Islet precursor cell (in vitro differentiated cells): ENCODE measurements at regions not wholly inside any gene's neighbourhood (a gene's known extent, or its start where the extent isn't known, plus 50 kb on each side); places are given as distances from the start of the nearest gene placed in this dataset.

ENCODE experiments used
- DNase-seq: peaks from one replicate; pipeline ENCODE4 v3.0.0-alpha.2; 2018

DNA sequence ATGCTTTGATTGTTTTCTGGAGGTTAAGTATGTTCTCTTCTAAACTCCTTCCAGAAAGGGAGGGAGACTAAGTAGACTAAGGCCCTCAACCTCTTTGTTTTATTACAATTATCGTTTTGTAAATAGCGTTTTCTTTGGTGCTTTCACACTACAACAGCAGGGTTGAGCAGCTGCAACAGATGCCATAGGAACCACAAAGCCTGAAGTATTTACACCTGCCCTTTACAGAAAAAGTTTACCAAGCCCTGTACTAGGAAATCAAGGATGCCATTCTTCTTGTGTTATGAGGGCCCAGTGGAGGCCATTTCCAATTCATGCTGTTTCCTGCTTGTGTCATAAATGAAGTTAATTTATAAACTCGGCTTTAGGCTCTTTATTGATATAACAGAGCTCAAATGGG, 914.8 kb downstream of the DCDC2C start:
- no peak for DNase-seq

DNA sequence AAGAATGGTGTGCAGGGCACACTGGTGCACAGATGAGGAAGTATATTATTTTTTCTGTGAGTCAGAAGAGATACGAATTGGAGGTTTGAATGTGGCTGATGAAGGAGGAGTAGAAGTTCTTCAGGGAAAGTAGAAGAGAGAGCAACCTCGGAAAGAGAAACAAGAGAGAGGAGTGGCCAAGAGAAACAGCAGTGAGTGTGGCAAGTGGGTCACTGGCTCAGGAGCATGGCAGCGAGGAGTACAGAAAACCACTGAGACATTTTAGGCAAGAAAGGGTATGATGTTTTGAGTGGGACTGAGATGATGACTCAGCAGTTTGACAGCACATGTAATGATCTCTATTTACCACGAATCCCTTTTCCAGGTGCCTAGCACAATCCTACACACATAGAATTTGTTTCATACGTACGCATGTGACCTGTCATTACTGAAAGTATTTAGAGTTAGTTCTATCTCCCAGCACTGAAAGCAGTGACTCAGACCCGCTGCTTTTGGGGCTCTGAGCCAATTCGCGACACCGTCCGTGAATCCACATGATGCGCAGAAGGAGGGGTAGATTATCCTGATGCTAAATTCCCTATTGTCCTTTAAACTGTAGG, 915.4 kb downstream of the DCDC2C start:
- no peak for DNase-seq

DNA sequence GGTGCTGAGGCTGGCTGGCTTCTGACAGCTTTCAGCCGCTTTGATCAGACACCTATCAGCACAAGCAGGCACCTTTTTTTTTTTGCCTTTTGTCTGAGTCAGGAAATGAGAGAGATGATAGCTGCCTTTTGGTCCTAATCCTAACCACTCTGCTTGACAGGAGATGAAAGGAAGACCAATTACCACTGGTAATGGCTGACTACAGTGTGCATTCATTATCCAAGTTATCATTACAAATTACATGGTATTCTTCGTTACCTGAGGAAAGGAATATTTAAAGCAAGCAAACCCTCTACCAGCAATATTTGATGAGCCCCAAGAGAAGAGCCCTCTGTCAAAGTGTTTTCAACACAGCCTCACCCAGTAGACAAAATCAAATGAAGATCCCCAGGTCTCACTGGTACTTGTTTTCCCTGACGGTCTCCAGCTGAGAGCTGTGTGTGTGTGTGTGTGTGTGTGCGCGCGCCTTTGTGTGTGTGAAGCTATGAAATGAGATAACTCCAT, 925.7 kb downstream of the DCDC2C start:
- no peak for DNase-seq

DNA sequence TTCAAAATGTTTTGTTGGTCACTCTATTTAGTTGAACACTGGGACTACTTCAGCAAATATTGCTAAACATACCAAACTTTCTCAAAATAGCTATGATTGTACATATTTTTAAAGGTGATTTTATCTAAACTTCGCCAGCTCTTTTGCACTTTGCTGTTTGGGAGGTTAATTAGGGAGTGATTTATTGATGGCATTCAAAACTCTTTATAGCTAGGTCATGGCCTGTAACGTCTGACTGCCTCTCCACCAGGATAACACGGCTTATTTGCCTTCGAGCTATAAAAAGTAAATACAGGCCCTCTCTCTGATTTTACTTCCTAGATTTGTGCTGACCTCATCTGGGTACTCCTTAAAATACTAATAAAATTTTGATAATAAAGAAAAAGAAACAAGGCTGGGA, 931.9 kb downstream of the DCDC2C start:
- no peak for DNase-seq

DNA sequence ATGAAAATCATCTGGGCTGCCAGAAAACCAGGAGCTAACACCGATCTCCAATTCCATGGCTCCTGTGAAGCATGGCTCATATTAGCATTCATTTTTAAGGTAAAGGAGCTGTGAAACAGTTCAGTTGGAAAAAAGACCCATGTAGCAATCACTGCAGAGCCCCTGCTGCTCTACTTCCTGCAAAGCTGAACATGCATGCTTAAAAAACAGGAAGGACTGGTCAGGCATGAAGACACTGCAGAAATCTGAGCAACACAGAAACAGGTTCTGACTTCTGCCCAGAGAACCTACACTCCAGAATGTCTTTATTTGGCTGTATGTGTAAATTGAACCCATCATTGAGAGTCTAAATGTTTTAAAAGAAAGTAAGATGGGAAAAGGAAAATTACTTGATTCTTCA, 950.6 kb downstream of the DCDC2C start:
- no peak for DNase-seq

DNA sequence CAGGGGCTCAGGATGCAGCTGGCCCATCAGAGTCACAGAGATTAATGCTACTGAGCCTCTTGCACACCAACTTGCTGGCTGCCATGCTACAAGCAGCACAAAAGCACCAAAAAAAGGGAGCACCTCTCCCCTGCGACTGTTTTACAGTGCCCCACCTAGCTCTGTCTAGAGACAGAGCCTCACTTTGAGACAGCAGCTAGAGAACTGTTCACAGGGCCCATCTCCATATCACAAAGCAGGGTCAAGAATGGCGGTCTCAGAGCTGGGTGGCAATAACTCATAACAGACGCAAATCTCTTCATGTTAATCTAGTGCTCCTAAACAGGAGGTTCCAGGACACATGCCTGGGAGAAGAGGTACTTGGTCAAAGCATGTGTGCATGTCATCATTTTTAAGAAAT, 953.0 kb downstream of the DCDC2C start:
- DNase-seq, result no peak

DNA sequence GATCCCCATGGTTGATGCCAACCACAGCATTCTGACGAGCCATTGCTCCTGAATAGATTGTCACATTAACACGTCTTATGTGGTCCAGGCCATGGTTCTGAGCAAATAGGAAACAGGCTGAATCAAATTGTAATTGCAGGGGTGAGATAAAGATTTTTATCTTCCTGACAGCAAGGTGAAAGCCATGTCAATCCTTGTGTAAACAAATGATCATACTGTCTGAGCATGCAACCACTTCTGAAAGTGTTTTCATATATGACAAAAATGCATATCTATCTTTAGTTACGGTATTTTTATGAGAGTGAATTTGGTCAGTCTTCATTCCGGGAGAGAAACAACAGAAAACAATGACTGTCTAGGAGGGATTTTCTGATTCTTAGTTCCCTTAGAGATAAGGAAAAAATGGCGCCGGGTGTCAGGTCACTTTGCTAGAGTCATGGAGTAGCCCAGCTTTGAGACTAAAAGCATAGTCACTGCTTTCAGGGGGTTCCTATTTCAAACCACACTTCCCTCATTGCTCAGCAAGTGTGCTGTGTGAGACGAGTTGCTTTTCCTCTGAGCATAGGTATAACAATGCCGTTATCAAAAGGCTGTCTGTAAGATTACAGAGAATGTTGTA, 958.9 kb downstream of the DCDC2C start:
- no peak for DNase-seq

DNA sequence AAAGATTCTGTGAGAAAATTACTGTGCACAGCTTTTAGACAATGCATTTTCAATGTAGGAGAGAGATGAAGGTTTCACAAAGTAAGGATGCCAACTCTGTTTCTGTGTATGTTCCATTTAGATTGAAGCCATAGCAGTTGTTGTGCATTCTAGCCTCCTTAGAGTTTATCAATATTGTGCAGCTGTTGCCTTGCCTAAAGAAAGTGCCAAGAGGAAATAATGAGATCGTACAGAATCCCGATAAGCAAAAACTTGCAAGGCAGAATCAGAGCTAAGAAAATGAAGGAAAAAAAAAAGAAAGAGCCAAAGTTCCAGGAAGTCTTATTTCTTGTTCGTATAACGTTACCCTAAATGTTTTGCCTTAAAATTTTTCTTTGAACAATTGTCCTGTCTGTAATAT, 965.0 kb downstream of the DCDC2C start:
- DNase-seq, result no peak

DNA sequence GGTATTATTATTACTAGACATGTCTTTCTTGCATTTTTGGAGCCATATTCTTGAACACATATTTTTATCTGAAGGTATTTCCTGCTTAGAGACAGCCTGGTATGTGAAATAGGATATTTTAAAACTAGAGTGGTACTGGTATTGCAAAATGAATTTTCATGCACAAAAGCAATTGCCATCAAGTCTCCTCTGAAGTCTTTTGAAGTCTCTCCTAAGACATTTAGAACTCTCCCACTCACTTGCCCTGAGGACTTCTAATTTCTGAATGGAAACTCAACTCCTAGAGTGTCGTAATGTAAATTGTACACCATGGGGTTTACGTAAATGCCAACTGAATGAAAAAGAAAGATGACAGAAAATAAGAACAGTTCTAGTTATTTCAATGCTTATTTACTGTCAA, 967.0 kb downstream of the DCDC2C start:
- DNase-seq, result no peak

DNA sequence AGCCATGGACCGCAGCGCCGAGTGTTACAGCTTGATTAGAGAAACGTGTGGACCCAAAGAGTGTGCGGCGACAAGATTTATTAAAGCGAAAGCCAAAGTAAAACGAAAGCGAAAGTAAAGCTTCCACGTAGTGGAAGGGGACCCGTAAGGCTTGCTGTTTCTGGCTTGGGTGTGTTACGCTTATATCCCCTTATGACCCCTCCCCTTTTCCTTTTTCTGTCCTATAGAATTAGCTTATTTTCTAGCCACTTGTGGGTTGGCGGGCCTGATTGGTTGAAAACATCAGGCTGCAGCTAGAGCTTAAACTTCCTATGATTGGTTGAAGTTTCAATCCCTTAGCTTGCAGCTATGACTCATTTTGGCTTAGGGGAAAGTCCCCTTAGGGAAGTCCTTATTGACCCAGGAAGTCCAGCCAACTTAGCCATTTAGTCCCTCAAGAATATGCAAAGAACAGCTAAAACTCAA, 969.7 kb downstream of the DCDC2C start:
- DNase-seq, result no peak

DNA sequence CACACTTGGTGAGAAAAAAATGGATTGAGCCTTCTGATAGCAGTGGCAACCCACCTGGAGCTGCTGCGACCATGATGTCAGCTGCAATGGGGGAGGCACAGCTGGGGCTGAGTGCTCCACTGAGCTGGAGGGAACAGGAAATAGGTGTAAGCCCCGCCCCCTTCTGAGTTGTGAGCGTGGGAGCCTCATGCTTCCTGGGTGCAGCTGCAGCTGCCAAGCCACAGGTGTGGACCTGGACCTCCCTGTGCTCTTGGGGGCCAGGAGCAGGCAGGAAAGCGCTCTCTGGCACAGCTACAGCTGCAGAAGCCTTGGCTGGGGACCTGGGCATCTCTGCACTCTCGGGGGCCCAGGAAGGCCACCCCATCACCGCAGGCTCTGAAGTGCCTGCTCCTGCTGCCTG, 970.6 kb downstream of the DCDC2C start:
- DNase-seq, result no peak

DNA sequence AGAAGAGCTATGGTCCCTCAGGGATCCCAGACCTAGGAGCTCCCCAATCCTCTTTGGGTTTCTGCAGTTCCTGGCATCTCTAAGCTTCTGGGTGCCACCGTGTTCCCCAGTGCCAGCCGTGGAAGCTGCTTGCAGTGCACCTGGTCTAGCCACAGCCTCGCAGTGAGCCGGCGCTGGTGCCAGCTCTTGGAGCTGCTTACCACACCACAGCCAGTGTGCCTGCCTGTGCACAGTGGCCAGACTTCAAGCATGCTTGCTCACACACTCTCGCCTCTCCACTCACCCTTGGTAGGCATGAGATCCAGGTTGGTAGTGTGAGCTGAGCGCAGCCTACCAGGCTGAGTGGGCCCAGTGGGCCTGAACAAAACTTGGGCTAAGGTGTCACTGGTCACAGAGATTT, 971.9 kb downstream of the DCDC2C start:
- DNase-seq, result no peak

DNA sequence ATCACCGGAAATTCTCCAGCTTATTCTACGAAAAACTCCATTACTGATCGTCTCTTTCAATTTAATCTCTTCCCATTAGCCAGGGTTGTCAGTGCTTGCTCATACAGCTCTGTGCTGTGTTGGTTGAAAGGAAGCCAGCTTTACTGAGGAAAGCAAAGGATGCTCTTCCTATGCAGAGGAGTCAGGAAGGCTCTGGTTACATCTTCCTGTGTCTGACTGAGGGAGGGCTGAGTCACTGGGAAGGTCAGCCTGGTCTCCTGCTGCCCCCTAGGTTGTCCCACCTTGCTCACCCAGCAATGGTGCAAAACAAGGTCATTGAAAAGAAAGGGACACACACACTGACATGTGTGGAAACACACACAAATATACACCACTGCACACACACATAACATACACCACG, 975.6 kb downstream of the DCDC2C start:
- no peak for DNase-seq

DNA sequence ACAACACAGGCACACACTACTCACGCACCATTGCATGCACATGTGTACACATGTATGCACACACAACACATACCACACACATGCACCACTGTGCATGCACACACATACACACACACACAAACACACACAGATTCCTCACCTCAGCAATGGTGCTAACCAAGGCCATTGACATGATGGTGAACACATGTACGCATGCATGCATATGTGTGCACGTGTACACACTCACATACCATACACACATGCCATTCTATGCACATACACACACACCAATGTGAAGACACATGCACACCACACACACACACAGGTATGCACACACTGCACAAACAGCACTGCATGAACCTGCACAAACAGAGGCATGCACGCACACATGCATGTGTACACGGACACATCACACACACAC, 976.0 kb downstream of the DCDC2C start:
- no peak for DNase-seq

DNA sequence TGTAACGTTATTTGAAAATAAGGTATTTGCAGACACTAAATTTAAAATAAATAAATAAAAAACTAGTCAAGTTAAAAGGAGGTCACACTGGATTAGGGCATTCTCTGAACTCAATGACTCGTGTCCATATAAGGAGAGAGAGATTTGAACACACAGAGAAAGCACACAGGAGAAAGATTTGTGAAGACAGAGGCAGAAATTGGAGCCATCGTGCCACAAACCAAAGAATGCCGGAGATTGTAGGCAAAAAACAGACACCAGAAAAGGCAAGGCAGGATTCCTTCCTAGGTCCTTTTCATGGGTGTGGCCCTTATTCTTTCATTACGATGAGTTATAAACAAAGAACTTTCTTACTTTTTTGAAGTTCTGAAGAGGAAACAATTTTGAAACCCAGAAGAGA, 981.5 kb downstream of the DCDC2C start:
- no peak for DNase-seq

DNA sequence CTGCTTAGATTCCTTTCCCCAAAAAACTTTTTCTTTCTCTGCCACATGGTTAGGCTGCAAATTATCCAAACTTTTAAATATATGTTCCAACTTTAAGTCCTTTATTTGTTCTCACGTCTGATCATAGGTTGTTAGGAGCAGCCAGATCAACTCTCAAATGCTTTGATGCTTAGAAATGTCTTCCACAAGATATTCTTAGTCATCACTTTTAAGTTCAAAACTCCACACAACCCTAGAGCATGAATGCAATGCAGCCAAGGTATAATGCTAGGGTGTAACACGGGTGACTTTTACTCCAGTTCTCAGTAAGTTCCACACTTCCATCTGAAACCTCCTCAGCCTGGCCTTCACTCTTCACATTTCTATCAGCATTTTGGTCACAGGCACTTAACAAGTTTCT, 987.5 kb downstream of the DCDC2C start:
- no peak for DNase-seq

DNA sequence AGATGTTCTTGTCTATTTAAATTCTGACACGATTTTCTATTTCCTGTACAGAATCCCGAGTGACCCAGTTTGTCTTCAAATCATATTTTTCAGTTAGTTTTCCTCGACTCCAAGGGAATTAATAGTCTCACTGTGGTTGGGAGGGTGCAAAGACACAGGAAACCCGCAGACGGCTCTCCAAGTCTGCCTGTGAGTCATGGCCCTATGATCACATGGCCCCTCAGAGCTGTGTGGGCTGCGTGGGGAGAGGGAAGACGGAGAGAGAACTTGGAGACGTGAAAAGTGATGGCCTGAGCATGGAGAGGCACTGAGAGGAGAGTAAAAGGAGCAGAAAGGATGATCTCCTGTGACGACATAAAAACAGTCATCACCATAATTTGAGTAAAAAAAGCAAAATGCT, 989.9 kb downstream of the DCDC2C start:
- DNase-seq, result no peak

DNA sequence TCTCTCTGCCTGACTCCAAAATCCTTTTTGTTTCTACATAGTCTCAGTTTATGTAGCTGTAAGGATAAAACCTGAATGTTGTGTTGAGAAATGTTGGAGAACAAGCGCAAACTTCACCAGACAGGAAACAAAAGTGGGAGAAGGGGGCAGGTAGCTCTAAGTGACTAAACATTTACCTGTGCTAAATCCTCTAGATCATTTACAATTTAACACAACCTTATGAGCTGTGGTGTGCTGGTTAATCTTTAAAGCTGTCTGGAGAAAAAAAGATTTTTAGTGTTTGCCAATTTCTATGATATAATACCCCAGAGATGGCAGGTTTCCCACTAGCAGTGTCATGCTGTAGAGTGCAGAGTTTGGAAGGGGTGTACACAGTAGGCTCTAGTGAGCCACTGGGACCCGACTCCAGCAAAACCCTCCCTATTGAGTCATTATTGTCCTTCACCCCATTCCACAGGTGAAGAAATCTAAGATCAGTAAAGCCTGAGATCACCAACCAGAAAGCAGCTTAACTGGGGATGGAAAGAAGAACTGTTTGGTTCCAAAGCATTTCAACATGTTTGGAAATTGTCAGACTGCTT, 992.0 kb downstream of the DCDC2C start:
- DNase-seq, result no peak

DNA sequence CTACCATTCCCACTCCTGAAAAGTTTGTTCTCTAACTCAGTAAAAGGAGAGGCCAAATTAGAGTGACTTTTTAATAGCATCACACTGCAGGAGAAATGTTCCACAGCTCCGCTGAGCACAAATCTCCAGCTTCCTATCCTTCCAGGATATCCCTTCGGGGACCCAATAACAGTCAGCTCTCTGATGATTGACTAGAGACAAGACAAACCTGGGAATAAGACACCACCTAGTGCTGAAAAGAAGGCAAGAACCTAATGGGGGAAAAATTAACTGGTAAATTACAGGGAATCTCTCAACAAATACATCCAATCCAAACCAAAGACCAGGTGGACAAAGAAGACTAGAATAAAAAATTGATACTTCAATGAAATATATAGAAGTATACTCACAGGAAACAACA, 977.1 kb upstream of the SOX11 start:
- DNase-seq, result no peak

DNA sequence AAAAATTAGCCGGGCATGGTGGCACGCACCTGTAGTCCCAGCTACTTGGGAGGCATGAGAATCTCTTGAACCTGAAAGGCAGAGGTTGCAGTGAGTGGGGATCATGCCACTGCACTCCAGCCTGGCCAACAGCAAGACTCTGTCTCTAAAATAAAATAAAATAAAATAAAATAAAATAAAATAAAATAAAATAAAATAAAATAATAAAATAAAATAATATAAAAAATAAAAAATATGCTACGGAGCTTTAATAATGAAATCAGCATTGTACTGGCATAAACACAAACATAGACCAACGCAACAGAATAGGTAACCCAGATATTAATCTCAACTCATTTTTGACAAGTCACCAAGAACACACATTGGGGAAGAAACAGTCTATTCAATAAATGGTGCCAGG, 973.4 kb upstream of the SOX11 start:
- DNase-seq, result no peak

DNA sequence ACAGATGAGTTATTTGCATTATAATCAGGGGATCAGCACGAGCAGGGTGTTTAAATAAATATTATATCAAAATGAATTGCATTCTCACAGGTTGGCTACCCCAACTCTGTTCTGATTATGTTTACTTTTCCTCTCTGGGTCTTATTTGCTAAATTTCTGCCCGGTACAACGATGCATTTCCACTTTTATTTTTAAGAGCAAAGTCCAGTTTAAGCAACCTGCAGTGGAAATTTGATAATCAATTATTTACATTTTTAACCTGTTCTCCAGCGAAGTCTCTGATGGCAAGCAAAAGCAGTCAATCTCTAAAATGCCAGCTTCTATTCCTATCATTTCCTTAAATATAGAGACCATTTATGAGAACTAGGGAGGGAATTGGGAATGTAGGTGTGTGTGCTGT, 966.6 kb upstream of the SOX11 start:
- no peak for DNase-seq

DNA sequence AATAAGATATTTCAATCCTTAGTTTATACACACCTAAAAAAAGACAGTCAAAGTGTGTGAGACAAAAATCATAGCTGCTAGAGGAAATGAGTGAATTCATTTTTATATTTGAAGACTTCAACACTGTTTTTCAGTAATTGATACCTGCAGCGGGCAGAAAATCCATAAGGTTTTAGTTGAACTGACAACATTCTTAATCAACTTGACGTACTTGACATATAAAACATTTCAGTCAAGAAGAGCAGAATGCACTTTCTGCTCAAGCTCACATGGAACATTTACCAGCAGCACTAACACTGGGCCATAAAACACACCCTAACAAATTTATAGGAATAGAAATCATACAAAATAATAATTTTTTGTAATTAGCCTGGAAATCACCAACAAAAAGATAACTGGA, 959.6 kb upstream of the SOX11 start:
- DNase-seq, result no peak

DNA sequence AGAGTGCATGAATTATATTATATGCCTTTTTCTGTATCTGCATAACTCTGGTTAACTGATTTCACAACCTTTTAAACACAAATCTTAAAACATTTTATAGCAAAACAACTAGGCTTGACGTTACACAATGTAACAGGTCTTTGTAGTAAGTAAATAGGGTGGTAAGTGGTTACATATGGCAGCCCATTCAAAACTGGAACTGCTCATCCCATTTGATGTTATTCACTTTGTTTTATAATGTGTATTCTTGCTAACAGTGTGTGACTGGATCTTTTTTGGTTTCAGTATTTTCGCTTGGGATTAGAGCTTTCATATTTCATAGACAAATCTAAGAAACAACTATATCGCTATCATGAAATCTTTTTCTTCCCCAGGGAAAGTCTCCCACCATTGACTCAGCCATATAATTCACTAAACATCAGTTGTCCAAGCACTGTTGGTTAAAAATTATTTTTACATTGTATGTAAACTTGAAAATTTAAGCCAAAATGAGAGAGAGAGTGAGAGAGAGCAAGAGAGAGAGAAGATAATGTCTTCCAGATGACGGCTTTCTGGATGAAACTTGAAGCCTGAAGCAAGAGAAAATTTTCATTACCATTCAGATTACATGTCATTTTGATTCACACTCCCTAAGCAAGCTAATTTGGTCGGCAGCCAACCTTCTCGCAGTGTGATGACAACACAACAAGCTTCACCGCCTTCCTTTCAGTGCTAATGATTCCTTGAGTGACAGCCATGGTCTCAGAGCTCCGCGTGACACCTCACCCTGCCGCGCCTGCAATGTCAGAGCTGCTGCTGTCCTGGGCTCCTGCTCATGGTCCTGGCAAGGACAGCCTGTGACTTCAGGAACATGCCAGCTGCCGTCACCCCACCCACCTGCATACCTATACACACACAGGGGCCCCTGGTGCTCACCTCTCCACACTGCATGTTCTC, 946.9 kb upstream of the SOX11 start:
- DNase-seq, result no peak

DNA sequence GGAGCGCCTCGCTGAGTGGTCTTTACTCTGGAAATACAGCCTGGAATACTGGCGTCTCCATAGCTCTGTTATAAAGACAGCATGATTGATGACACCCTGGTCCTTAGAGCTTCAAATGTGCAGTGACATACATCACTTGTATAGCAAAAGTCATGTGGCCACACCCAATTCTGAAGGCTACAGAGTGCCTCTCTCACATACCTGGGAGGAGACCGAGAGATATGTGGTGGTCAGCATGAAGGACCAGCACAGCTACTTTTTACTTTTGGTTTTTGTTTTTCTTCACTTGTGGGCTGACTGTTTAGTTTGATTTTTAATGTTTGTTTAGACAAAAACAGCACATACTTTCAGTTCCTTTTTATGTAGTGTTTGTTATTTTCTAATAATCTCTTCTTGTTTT, 938.5 kb upstream of the SOX11 start:
- DNase-seq, result no peak
